A673 (cell line): ENCODE measurements at regions not wholly inside any gene's neighbourhood (a gene's known extent, or its start where the extent isn't known, plus 50 kb on each side); places are given as distances from the start of the nearest gene placed in this dataset.

Experiments used
- CTCF ChIP-seq: fragments of 300-800, 200-600 bp; sonication (generic); conservative IDR thresholded peaks from 2 replicates; pipeline ENCODE4 v1.5.1; 2017; ENCODE audit warnings: low read depth, mild to moderate bottlenecking, antibody characterized with exemption, low read length, moderate library complexity, mixed read lengths
- EZH2 ChIP-seq: fragments of 200-600 bp; sonication (generic); IDR thresholded peaks from 2 replicates; pipeline ENCODE4 v1.6.1; 2017; ENCODE audit warnings: borderline replicate concordance, low read depth, mild to moderate bottlenecking, mixed read lengths, antibody characterized with exemption, low read length; ENCODE audit not compliant: poor library complexity, severe bottlenecking

DNA sequence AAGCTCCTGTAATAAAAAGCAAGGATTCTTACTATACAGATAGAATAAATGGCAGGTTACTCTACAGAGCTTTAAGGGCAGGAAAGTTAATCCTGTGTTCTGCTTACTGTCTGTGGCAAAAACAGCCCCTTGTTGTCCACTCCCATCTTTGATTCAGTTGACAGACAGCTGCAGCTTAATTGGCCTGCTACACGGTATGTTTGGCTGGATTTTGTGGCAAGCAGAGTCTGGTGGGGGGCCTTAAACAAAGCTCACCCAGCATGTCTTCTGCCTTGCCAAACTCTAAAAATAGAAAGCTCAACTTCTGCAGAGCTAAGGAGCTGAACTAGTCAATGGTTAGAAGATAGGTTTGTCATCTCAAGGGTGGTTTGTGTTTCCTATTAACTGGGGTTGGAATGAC lies 407.2 kb downstream of the HLX start:
- no peak for TF ChIP-seq CTCF
- TF ChIP-seq EZH2: no peak
